SK-N-MC (cell line): ENCODE measurements at regions not wholly inside any gene's neighbourhood (a gene's known extent, or its start where the extent isn't known, plus 50 kb on each side); places are given as distances from the start of the nearest gene placed in this dataset.

Source experiments
- EZH2 ChIP-seq: fragments of 200-600 bp; sonication (generic); IDR thresholded peaks from one replicate; pipeline ENCODE4 v1.6.1; 2017; ENCODE audit warnings: antibody characterized with exemption
- FOXP2 ChIP-seq: optimal IDR thresholded peaks from 2 replicates; pipeline ENCODE3; 2011; ENCODE audit warnings: mild to moderate bottlenecking, moderate library complexity; ENCODE audit not compliant: insufficient read depth; ENCODE audit errors: extremely low read length, control extremely low read depth
- POLR2AphosphoS5 ChIP-seq: IDR thresholded peaks from 2 replicates; pipeline ENCODE4 v1.6.1; 2012; ENCODE audit warnings: mild to moderate bottlenecking, low read depth, low read length, borderline replicate concordance

DNA sequence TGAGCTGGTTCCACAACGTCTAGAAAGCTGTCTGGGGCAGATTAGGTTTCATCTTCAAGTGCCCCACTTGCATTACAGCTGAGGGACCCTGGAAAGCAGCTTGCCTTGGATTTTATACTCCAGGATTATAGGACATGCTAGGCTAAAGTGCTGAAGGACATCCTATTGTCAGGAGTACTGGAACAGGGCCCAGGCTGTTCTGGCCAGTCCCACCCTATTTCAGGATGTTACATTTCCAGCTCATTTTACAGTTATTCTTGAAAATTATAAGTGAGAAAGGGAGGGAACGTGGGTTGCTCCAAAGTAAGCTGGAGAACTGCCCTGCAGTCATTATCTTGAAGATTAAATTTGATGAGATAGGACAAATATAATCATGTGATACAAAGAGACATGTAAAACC is 71.0 kb upstream of the UGT8 start:
- no peak for TF ChIP-seq EZH2
- TF ChIP-seq POLR2AphosphoS5 = no peak
- TF ChIP-seq FOXP2 = no peak
